Hematopoietic multipotent progenitor cell treated with erythropoietin and hydrocortisone succinate and interleukin-3 and kit ligand, for 17 days (in vitro differentiated cells): ENCODE measurements at regions not wholly inside any gene's neighbourhood (a gene's known extent, or its start where the extent isn't known, plus 50 kb on each side); places are given as distances from the start of the nearest gene placed in this dataset.

Experiments used
- DNase-seq: peaks from one replicate; pipeline ENCODE4 v3.0.0-alpha.2; 2015; ENCODE audit warnings: low spot score

GRCh38 chr10:44822966-44823365, 88.2 kb upstream of the TMEM72 start:
- DNase-seq = no peak

DNA sequence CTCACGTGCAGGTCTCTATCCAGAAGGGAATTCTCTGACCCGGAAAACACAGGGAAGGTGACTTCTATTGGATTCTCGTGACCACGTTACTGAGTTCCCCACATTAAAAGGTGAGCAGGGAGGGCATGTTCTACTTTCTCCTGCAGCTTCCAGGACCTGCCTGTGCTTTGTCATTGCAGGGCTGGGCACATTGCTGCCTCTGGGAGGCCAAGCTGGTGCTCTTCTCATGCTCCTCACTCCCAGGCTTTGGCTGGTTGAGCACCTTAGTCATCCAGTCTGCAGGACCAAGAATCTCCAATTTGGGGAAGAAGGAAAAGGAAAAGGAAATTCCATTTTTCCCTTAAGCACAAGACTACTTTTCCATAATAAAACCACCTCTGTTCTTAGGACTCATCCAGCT, 86.5 kb upstream of the TMEM72 start:
- DNase-seq = no peak

DNA sequence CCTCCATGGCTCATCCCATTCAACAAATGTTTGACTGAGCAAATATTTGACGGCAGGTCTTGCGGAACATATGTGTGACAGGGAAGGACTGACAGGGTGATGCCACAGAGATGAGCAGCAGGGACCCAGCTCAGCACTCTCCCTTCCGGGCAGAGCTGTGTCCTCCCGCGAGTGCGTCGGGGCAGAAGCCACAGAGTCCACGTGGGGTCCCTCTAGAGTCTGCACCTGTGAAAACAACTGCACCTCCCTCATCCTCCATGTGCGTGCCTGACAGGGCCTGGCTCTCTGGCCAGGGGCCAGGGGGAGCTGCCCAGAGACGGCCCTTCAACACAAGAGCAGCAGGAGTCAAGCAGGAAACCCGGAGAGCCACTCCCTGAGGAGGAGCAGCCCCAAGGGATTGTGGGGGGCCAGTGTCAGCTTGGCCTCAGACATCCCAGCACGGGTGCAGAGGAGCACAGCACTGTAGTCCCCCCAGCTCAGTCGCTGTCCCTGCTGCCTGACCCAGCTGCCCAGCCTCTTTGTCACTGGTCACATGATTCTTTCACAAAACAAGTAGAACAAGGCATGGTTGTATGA, 83.6 kb upstream of the TMEM72 start:
- DNase-seq = no peak

DNA sequence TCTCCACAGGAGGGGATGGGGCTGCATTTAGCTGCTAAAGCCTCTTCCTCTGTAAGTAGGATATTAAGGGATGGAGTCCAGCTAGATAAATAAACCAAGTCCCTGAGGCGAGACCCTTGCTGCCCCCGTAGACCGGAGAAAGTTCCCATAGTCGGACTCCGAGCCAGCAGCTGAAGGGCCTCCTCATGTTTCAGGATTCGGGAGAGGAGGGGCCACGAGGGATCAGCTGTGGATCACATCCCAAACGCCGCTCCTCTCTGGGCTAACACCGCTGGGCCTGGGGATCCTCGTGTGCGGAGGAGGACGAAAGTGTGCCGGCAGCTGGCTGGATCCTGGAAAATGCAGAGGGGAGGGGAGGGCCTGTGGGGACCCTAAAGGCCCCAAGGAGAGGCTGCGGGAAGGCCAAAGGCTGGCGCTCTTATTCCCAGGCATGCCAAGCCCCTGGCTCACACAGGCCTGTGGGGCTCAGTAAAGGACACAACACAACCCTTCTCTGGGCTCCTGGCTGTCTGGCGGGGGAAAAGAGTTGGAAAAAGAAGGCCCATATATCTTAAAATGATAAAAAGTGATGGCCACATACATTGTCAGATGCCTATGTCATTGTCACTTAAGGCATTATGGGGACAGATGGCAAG, 82.5 kb upstream of the TMEM72 start:
- DNase-seq = no peak

DNA sequence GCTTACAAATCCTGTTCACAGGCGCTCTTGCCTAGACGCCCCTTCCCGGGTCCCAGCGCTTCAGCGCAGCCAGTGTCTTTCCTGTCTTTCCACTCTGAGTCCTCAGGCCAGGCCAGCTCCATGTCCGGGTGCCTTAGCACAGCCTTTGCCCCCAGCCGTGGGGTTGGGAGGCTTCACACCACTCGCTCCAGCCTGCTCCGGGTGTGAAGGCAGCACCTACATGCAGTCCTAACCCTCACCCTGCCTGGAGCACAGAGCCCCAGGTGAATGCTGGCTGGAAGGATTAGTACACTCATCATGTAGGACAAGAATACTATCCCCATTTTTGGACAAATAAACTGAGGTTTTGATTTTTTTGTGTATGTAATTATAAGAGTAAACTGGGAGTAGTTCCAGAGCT, 81.7 kb upstream of the TMEM72 start:
- no peak for DNase-seq

DNA sequence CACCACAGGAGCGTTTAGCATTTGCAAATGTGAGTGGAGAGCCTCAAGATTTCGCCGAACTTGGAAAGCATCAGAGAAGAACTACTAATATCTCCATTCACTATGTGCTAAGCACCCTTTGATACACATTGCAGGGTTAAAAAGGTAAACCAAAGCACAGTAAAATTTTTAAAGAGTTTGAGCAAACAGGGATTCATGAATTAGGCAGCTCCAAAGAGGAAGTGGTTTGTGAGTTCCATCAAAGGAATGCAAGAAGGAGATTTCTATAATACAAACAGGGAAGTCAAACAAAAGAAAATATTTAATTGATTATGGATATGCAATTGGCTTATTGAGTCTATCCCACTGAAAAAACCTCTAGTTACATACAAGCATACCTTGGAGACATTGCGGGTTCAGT, 81.1 kb upstream of the TMEM72 start:
- DNase-seq = no peak

- DNase-seq = no peak
These were observed 79.6 kb upstream of the TMEM72 start for GRCh38 chr10:44831581-44831980.

- DNase-seq = no peak
These were observed 78.3 kb upstream of the TMEM72 start for GRCh38 chr10:44832595-44833390.

GRCh38 chr10:44834131-44834530, 77.0 kb upstream of the TMEM72 start:
- no peak for DNase-seq

- DNase-seq = no peak
These were observed 75.8 kb upstream of the TMEM72 start for GRCh38 chr10:44835300-44835699.

DNA sequence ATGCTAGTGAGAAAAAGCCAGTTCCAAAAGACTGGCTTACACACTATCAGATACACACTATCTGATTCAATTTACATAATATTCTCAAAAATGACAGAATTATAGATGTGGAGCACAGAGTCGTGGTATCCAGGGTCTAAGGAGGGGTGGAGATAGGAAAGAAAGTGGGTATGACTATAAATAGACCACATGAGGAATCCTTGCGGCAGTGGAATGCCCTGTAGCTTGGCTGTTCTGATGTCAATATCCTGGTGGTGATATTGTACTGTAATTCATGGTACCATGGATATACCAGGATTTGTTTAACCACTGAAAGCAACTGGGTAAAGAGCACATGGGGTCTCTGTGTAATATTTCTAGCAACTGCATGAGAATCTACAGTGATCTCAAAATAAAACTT, 67.7 kb upstream of the TMEM72 start:
- DNase-seq = no peak

- DNase-seq = no peak
These were observed 65.6 kb upstream of the TMEM72 start for GRCh38 chr10:44845361-44846175.

- DNase-seq = no peak
These were observed 64.0 kb upstream of the TMEM72 start for GRCh38 chr10:44847110-44847509.

DNA sequence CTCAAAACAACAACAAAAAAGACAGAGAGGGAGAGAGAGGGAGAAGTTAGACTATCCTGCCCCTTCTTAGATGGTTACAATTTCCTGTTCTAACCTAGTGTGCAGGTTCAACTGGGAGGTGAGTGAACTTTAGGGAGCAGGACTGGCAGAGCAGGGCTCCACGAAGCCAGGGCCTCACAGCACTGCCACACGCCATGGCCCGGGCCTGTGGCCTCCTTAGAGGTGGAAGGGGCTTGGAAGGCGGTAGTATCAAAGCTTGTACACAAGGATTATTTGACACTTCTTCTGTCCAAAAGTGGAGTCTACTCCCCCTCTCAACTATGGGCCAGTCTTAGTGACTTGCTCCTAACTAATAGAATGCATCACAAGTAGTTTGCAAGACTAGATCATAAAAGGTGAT, 62.9 kb upstream of the TMEM72 start:
- no peak for DNase-seq

- DNase-seq = no peak
These were observed 61.2 kb upstream of the TMEM72 start for GRCh38 chr10:44849936-44850335.

DNA sequence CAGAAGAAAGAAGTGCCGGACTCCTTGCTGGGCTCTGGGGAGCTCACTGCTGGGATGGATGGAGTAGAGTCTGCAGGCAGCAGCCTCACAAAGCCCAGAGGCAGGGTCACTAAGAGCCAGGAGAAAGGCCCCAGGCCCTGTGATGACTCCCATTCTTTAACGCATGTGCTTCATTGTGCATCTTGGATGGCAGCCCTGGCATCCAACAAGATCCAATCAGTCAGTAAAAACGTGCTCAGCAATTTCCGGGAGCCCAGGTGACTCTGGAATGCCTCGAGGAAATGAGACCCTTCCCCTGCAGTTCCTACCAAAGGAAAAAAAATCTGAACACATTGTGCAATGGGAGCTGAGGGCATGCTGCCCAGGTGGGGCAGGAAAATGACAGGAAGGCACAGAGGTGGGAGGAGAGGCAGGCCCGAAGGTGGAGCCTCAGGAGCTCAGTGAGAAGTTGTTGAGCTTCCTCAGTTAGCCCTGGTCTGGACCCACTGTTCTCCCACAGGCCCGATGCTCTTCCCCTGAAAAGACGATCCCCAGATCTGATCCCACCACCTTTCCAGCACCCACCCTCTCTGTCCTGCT, 60.7 kb upstream of the TMEM72 start:
- no peak for DNase-seq

DNA sequence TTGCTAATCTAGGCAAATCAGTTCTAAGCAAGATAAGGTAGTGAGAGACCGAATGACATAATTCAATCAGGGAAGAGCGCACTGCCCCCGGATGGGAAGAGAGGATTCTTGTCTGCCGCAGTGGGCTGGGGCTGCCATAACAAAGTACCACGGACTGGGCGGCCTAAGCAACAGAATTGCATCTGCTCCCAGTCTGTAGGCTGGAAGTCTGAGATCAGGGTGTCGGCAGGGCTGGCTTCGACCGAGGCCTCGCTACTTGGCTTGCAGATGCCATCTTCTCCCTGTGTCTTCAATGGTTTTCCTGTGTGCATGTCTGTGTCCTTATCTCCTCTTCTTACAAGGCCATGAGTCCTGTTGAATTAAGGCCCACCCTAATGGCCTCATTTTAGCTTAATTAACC, 59.7 kb upstream of the TMEM72 start:
- DNase-seq = no peak

DNA sequence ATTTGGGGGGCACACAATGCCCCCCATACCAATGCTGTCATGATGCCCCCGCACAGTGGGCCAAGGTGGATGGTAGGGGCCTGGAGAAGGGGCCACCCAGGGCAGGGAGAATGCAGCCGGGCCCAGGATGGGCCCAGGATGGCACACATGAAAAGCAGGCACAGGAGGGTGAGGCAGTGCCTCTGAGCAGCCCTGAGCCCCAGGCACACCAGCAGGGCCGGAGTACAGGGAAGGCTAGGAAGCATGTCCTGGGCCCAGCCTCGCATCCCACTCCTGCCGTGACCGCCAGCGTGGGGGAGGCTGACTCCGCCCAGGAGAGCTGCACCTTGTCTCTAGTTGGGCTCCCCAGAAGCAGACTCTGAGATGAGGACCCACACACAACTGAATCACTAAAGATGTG, 59.3 kb upstream of the TMEM72 start:
- no peak for DNase-seq

- no peak for DNase-seq
These were observed 57.9 kb upstream of the TMEM72 start for GRCh38 chr10:44853148-44853734.

GRCh38 chr10:44853796-44854195, 57.3 kb upstream of the TMEM72 start:
- DNase-seq = no peak

DNA sequence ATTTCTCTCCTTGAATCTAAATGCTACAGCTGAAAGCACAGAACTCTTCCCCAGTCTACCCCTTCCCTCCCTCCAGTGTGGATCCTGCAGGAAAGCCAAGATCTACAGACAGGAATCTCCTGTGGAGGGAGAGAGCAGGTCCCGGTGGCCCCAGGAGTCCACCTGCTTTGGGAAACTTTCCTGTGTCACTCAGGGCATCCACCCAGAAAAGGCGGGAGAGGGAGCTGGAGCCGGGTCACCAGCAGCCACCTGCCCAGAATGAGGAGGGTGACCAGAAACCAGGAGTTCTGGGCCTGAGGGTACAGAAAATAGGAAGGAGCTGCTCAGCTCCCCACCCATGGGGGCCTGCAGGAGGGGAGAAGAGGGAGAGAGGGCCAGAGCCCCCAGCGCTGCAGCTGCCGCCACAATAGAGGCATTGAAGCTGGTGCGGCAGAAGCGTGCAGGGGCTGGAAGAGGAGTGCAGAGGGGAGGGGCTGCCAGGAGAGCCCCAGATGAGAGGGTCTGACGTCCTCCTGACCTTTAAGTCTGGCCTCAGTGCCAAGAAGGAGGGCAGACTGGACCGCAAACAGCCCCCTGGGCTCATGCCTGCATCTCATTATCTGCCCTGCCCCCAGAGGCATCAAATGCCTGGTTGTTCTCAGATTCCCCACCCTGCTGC, 56.3 kb upstream of the TMEM72 start:
- DNase-seq = no peak
